DMS53 treated with DMSO at 0.1 percent for 48 hours (cell line): ENCODE measurements at regions not wholly inside any gene's neighbourhood (a gene's known extent, or its start where the extent isn't known, plus 50 kb on each side); places are given as distances from the start of the nearest gene placed in this dataset.
"Not testable (repeated sequence)": the region's sequence is repeated elsewhere in the genome, so short reads cannot be mapped to it uniquely, and the experiment has no call there.

Source experiments
- DNase-seq: peaks from one replicate; lab custom pipeline; 2025; ENCODE audit not compliant: unreplicated experiment; lab: John Stamatoyannopoulos, UW

DNA sequence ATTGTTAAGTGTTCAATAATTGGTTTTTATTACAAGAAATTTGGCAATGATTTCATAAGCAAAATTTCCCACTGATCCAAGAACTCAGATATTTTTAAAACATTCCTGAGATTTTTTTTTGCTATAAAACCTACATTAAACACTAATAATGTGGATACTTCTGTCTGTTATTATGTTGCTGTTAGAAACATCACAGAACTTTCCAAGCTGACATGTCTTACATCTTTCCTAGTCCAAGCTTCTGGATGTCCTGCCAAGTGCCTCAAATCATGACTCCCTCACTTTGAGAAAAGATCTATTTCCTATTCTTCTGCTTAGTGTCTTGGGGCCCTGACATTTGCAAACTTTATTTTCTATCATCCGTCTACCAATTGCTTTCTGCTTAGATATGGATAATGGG, 110.8 kb downstream of the RFPL4B start:
- no peak for DNase-seq

DNA sequence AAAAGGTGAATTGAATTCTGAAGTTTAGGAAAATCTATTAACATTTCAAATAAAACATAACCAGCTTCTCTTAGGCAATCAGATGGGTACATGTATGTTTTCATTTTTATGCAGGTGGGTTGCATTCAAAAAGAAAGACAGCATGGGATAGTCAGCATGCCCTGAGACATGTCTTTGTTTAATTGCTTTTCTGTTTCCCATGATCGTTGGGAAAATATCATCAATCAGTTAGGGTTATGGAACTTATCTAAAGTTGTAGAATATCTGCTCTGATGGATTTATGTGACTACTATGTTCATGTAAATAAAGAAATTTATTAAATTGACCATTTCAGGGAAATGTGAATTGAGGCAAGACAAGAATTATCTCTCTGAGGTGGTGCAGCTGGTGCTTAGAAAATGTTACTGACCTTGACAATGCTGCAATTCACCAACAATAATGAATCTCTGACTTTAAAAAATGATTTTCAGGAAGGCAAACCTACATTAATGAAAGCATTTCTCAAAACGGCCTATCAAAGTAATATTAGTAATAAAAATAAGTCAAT, 112.7 kb downstream of the RFPL4B start:
- no peak for DNase-seq

DNA sequence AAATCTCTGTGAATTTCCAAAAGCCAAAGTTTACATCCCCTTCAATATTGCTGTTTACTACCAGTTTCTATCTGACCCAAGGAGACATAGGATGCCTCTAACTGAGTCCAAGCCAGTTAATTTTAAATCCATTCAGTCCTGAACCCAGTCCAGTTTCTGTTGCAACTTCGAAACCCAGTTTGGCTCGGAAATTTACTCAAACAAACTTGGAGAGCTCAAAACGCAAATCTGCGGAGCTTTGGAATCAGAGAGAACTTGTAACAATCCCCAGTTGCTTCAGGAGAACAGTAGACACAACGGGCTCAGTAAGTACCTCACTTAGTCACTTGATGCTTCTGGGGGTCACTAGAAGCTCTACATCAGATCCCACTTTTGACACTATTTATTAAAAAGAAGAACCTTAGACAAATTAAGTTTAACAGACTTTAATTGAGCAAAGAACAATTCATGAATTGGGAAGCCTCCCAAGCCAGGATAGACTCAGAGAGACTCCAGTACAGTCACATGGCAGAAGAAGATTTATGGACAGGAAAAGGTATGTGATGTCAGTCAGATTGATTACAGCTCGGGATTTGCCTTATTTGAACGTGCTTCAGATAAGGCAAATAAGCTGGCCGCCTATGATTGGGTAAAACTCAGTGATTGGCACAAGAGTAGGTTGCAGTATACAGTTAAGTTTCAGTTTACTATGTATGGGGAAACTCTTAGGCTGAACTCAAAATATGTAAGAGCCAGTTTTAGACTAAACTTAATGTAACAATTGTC, 118.0 kb downstream of the RFPL4B start:
- DNase-seq, result no peak

DNA sequence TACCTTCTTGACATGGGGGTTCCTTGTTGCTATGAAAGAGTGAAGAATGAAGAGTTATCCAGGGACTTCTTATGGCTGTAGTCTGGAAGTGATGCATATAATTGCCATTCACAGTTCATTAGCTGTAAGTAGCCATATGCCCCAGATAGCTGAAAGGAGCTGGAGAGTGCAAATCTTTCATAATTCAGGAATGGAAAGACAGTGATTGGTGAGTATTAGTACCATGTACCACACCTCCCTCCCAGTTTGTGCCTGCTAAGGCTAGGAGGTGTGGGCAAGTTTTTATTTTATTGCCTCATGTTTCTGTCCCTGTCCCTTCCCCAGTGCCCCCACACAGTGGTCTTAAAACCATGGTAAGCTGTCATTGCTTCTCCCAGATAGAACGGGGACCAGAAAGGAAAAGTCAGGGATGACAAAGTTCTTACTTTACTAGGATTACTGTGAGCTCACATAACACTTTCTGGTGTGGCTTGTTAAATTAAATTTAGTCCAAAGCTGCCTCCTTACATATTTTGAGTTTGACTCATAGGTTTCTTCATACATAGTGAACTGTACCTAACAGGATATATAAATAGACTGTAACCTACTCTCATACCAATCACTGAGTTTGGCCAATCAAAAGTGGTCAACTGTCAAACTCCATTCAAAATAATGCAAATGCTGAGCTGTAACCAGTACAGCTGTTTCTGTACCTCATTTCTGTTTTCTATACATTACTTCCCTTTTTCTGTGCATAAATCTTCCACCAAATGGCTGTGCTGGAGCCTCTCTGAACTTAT, 119.4 kb downstream of the RFPL4B start:
- no peak for DNase-seq

DNA sequence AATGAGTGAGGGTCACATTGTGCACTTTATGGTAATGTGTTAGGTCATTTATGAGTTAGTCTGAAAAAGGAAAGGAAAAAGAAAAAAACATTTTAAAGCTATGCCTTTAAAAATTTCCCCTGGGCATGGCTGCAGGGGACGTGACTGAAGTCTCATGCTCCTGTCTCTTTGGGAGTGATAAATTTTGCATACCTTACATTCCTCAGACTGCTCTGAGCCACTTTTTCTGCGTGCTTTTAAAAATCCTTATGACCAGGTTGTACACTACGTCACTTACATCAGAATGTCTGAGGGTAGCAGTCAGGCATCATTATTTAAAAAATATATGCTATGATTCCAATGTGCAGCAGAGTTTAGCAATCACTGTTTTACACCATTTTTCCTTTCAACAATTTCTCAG, 121.2 kb downstream of the RFPL4B start:
- no peak for DNase-seq

DNA sequence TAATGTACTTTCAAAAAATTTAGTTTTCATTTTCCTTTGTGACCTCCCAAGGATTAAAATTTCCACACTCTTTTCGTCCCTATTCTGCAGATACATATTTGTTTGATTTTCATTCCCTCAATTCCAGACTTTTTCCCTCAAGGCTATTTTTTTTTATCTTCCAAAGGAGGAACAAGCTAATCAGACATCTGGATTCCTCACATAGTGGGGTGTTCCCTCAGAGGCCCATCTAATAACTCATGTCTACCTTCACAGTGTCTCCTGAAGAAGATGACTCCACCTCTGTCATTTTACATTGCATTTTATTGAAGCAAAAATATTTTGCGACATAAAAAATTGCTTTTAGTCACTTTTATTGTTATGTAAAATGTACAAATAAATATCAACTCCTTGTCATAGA, 122.2 kb downstream of the RFPL4B start:
- DNase-seq, result no peak

DNA sequence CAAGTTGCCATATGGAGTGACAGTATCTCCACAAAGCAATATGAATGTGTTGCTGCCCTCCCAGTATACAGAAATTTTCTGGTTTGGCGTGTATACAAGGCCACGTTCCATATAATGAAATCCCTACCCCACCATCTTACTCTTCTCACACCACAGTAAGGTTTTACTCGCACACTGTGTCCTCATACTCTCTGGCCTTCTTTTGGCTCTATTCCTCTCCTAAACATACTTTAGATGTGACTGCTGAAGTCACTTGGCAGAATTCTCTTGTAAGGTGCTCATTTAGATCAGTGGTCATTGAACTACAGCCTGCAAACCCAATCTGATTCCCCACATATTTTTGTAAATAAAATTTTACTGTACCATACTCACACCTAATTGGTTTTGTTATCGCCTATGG, 123.2 kb downstream of the RFPL4B start:
- DNase-seq, result no peak

DNA sequence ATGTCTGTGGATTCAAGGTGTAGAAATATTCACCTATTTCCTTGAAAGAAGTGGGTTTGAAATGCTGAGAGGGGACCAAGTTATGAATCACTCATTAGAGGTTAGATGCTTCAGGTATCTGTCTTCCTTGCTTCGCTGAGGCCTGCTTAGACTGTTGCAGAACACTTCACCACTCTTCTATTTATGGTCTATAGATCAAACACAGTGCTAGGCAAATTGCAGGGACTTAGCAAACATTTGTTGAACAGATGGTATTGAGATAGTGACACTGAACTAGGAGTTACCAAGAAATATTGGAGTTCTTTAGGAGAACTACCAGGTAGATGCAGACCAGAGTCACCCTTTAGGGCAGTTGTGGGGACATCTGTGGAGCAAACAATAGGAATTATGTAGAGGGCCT, 123.8 kb downstream of the RFPL4B start:
- DNase-seq, result no peak

DNA sequence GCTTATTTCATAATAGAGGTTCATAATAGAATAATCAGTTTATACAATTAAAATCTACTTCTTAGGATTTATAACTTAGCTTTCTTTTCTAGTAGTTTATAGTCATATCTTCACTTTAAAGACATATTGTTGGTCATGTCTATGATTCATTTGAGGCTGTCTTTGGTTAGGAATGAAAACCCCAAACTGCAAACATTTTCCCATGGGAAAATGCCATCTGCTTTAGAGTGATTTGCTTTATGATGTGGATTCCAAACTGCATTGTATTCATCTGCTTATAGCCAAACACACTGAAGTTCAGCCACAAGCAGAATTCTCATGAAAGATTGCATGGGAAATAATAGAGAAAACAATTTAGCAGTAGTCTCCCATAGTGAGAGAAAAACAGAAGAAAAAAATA, 128.0 kb downstream of the RFPL4B start:
- no peak for DNase-seq

DNA sequence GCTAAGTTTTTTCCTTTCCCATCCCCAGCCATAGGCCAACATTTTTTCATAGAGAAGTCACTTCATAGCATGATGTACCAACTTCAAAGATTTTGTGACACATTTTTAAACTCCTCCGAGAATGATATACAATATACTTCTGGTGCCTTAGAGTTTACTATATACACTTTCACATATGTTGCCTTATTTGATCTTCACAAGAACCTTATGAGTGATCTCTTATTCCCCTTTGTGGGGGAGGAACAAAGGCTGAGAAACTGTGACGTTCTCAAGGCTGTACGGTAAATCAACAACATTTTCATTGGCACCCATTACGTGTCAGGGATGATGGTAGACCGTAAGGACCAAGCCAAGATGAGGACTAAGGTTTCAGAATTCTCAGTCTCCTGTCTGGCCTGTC, 130.0 kb downstream of the RFPL4B start:
- no peak for DNase-seq

DNA sequence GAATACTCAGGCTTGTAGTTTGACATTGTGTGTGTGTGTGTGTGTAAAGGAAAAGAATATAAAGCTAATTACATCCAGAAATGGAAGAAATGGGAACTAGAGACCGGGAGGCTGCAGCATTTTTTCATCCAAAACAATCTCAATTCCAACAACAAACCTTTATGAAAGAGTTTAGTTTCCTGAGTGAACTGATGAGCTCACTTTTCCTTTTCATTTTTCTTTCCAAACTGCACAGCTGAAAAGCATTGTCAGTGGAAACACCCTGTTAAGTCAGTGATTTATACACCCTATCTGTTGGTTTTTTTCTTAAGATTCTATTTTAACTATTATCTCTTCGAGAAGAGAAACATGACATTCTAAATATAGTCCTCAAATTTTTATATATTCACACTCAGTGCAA, 130.9 kb downstream of the RFPL4B start:
- no peak for DNase-seq

DNA sequence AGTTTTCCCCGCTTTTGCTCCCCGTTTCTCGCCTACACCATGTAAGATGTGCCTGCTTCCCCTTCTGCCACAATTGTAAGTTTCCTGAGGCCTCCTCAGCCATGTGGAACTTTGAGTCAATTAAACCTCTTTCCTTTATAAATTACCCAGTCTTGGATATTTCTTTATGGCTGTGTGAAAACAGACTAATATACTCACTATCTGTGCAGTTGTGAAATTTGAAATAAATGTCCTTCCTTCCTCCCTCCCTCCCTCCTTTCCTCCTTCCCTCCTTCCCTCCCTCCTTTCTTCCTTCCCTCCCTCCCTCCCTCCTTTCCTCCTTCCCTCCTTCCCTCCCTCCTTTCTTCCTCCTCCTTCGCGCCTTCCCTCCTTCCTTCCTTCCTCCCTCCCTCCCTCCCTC, 132.8 kb downstream of the RFPL4B start:
- DNase-seq, result not testable (repeated sequence)

DNA sequence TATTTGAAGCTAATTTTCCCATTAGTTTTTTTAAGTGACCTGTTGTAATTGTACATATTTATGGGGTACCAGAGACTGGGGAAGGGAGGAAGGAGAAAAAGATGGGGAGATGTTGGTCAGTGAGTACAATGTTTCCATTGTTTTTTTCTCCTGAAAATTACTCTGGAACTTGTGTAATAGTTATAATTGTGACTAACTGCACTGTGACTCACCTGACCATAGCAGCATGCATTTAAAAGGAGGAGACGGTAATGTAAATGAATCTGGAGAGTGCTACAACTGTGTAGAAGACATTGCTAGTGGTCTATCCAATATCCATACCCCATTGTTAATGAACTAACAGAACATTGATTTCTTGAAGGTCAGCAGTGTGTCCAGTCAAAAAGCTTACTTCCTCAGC, 133.4 kb downstream of the RFPL4B start:
- DNase-seq, result no peak

DNA sequence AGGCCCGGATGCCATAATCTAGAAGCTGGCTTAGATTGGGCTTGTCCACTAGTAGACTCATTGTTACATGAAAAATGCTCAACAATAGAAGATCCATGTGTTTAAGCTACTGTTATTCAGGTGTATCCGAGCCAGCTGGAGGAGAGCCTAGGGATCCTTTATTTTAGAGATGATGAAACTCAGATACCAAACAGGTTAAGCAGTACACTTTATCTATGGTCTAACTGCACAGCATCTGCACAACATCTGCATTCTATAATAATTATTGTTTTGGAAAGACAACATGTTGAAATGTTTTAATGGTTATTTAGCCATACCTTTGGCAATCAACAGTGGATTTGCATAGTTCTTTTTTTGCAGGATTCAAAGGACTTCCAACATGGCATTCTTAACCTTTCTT, 134.1 kb downstream of the RFPL4B start:
- DNase-seq, result no peak

DNA sequence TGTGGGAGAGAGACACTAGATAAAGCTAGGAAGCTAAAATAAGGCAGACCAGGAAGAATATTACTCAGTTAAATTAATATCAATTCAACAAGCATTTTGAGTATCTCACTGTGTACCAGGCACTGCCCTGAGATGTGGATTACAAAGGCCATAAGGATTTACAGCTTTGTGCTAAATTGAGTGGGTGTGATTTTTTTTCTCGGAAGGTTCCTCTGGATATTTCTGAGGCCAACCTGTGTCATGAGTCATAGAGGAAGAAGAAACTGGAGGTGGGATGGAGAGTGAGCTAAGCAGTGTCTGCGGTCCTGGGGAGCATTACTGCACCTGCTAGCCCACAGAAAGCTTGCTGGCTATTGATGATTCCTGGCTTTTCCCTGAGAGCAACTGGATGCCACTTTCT, 135.2 kb downstream of the RFPL4B start:
- no peak for DNase-seq

DNA sequence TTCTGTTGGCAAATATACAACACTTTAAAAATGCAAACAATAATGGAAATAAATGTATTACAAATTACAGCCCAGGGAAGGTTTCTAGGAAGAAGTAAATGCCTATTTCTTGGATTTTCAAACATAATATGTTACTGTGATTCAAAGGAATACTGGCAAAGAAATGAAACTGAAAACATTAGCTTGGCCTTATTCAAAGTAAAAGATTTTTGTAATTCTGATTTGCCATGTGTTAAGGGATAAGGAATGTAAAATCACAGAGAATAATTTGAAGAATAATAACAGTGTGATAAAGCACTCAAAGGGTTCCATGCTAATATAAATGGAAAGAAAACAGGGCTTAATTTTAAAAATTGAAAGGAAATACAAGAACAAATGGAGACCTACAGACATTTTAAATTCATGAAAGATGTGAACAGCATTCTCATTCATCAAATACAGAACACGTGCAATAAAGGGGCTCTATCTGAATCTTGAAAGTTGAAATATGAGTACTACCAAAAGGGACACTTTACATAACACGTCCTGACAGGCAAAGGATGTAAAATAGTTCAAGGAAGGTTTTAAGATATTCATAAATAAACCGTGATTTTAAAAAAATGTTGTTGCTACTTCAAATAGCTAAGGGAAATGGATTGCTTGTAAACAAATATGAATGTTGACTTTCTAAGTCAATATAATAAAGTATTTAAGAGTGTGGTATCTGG, 138.1 kb downstream of the RFPL4B start:
- no peak for DNase-seq

DNA sequence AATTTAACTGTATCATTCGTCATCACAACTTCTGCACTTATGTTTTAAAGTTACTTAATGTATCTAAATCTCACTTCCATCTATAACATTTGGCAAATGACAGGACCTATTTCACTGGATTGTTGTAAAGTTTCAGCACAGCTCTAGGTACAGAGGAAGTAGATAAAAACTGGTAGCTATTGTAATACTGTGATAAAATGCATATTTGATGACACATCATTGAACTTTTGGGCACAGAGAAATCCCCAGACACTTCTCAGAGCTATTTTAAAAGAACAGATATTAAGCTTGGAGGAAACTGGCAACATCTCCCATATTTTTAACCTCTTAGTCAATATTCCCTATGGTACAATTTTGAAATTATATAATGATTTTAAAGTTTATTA, 138.7 kb downstream of the RFPL4B start:
- no peak for DNase-seq

DNA sequence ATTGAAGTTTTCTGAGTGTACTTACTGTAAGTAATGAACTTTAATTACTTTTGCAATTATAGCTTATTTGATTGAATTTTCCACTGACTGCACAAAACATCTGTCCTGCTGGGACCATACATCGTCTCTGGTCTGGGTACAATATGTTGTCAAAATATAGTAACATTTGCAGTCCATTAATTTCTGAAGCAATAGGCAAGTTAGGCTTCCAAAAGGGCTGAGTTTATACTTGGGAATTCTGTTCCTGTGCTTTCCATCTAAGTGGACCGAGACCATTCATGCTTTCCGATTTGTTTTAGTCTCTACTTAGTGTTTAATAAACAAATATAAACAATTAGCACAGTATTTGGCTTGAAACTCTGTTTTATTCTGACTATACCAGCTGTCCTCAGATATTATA, 139.3 kb downstream of the RFPL4B start:
- no peak for DNase-seq

DNA sequence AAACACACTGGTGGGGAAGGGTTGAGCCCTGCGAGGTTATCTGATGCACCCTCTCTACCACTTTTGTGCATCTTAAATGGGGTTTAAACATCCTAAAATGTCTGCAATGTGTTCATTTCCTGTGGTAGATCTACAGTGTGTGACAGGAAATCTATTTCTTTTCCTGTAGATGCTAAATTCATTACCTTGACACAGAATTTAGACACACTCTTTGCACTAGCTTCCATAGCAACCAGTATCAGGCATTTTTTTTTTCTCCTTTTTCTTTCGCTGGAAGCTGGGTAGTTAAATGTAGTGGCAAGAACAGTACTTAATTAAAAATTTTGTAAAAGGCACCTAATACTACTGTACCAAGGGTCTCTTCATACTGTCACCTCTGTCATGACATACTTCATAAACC, 141.1 kb downstream of the RFPL4B start:
- DNase-seq, result no peak

DNA sequence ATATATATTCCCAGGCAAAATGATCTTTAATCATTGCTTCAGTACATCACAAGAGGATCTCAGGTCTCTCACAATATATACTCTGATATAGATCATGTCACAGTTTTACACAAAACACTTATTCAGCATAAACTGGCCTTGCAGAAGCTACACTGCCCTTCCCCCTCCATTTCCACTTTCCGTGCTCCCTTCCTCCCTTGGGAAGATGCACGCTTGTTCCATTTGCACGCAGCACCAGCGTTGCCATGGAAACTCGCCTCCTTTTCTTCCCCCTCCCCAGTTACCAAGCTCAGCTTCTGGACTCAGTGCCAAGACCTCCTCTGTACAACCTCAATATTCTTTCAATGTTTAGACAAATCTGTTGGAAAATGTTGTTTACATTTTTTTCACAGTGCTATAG, 154.6 kb downstream of the RFPL4B start:
- DNase-seq, result no peak

DNA sequence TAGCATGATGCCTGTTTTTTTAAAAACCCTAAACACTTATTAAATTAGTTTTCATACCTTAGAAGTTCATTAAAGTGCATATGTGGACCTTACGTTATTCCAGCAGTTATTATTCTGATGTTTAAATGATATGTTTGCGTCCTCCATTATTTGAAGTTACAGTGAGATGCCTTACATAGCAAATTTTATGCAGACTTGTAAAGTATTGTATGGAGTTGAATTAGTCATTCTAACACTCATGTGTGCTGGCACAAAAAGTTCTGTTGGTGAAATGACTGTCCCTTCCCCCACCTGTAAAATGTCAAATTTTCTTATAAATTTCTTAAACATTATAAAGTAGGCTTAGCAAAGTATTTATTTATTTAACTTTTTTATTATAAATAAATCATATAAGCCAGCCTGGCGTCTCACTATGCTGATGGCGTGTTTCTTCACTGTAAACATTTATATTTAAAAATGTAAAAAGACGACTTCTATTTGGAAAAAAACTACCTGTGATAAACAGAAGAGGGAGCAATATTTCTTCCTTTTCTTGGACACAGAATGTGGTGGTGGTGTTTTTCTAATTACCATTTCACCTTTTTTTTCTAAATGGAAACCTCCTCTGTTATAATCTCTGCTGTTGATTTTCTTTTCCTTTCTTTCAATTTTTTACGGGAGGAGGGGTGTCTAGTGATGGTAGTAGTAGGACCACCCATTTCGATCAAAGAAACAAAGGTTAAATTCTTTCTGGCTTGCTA, 155.4 kb downstream of the RFPL4B start:
- no peak for DNase-seq
